GM12878 (cell line): ENCODE measurements at regions not wholly inside any gene's neighbourhood (a gene's known extent, or its start where the extent isn't known, plus 50 kb on each side); places are given as distances from the start of the nearest gene placed in this dataset.

Source experiments
- ATF7 ChIP-seq: fragments of 450-650 bp; IDR thresholded peaks from 2 replicates; pipeline ENCODE4 v1.6.1; 2016; ENCODE audit warnings: low read depth, mild to moderate bottlenecking
- BHLHE40 ChIP-seq, 2 experiments: fragments of 450-650 bp in 1 of 2; IDR thresholded peaks; 2 replicates each; pipeline ENCODE4 v1.6.1; 2011 to 2017; ENCODE audit warnings: low read depth in 2 of 2, borderline replicate concordance in 1 of 2, improper control_type of control experiment in 1 of 2, low read length in 1 of 2, mild to moderate bottlenecking in 1 of 2
- IKZF1 ChIP-seq: fragments of 450-650 bp; conservative IDR thresholded peaks from 2 replicates; pipeline ENCODE4 v1.6.1; 2017; ENCODE audit warnings: antibody characterized with exemption, mild to moderate bottlenecking
- NFYB ChIP-seq: IDR thresholded peaks from 2 replicates; pipeline ENCODE4 v1.6.1; 2011; ENCODE audit warnings: low read depth, mild to moderate bottlenecking, low read length, improper control_type of control experiment, moderate library complexity; ENCODE audit not compliant: insufficient read depth
- RFX5 ChIP-seq: IDR thresholded peaks from 2 replicates; pipeline ENCODE4 v1.6.1; 2011; ENCODE audit warnings: low read depth, low read length, improper control_type of control experiment
- TAF1 ChIP-seq: IDR thresholded peaks from 2 replicates; pipeline ENCODE4 v1.6.1; 2011; ENCODE audit warnings: mild to moderate bottlenecking, low read depth, low read length, borderline replicate concordance
- ZNF274 ChIP-seq: IDR thresholded peaks from one replicate; pipeline ENCODE4 v1.8.0; 2011; ENCODE audit not compliant: insufficient read length, insufficient read depth
- ZNF384 ChIP-seq: IDR thresholded peaks from 2 replicates; pipeline ENCODE4 v1.6.1; 2012; ENCODE audit warnings: low read depth, mild to moderate bottlenecking, low read length, improper control_type of control experiment, borderline replicate concordance
- TF ChIP-seq, protein P1 (sequence below), 3 experiments: IDR thresholded peaks in 2 of 3; conservative IDR thresholded peaks in 1 of 3; 2 replicates each; pipeline ENCODE4 v1.5.1; 2011; ENCODE audit warnings: low read depth in 3 of 3, low read length in 3 of 3, mild to moderate bottlenecking in 3 of 3, control low read depth in 2 of 3, moderate library complexity in 2 of 3, inconsistent platforms in 1 of 3, mixed read lengths in 1 of 3; ENCODE audit not compliant: control insufficient read depth in 2 of 3, insufficient read depth in 1 of 3; ENCODE audit errors: extremely low read depth in 1 of 3

- TF ChIP-seq RFX5 (no peak), ZNF274 (no peak), NFYB (no peak), TAF1 (no peak), BHLHE40 (IDR thresholded peaks at IDR 0.05; ENCODE audit: borderline replicate concordance in 1 of 2, low read depth in 2 of 2, low read length in 1 of 2) (no peak), ZNF384 (no peak), IKZF1 (no peak), ATF7 (no peak)
- TF ChIP-seq, protein P1, sequence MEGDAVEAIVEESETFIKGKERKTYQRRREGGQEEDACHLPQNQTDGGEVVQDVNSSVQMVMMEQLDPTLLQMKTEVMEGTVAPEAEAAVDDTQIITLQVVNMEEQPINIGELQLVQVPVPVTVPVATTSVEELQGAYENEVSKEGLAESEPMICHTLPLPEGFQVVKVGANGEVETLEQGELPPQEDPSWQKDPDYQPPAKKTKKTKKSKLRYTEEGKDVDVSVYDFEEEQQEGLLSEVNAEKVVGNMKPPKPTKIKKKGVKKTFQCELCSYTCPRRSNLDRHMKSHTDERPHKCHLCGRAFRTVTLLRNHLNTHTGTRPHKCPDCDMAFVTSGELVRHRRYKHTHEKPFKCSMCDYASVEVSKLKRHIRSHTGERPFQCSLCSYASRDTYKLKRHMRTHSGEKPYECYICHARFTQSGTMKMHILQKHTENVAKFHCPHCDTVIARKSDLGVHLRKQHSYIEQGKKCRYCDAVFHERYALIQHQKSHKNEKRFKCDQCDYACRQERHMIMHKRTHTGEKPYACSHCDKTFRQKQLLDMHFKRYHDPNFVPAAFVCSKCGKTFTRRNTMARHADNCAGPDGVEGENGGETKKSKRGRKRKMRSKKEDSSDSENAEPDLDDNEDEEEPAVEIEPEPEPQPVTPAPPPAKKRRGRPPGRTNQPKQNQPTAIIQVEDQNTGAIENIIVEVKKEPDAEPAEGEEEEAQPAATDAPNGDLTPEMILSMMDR (IDR thresholded peaks at IDR 0.05 in 2 of 3, conservative IDR thresholded peaks at IDR 0.05 in 1 of 3; ENCODE audit: control insufficient read depth in 2 of 3, extremely low read depth in 1 of 3, insufficient read depth in 1 of 3, low read depth in 3 of 3, low read length in 3 of 3) = no peak
Observed at GRCh38 chr10:123496996-123497660, 169.0 kb upstream of the GPR26 start.
